ENCODE measurements at regions not wholly inside any gene's neighbourhood (a gene's known extent, or its start where the extent isn't known, plus 50 kb on each side); places are given as distances from the start of the nearest gene placed in this dataset.

GRCh38 chr16:13436641-13437412 is 483.1 kb upstream of the ERCC4 start:
- Histone ChIP-seq H3K4me3 (no peak overlapping the region), H3K27ac (no peak overlapping the region), H3K9me3 (no peaks in the 10 kb centered on the region), H3K4me1 (no peaks in the 10 kb centered on the region), H3K27me3 (ENCODE audit: low read depth) (no peaks in the 10 kb centered on the region), H3K36me3 (no peaks in the 10 kb centered on the region)
- intact Hi-C loops (cut with DNase I): no loop called here
- DNase-seq (no peak), ATAC-seq (no peak)
- TF ChIP-seq CTCF (IDR thresholded peaks at IDR 0.05): no peak

GRCh38 chr16:13437413-13437795 is 482.6 kb upstream of the ERCC4 start:
- no peaks in the 10 kb centered on the region for H3K9me3 ChIP-seq
- DNase-seq (no peak), ATAC-seq (no peak)
- no peaks in the 10 kb centered on the region for H3K27me3 ChIP-seq (ENCODE audit: low read depth)
- no peaks in the 10 kb centered on the region for H3K36me3 ChIP-seq
- no peak overlapping the region for H3K4me3 ChIP-seq
- no peak for TF ChIP-seq CTCF (IDR thresholded peaks at IDR 0.05)
- no peak overlapping the region for H3K27ac ChIP-seq
- intact Hi-C loops (cut with DNase I): no loop called here
- no peaks in the 10 kb centered on the region for H3K4me1 ChIP-seq

GRCh38 chr16:13438064-13438463 is 481.9 kb upstream of the ERCC4 start:
- Histone ChIP-seq H3K36me3 (no peaks in the 10 kb centered on the region), H3K27ac (no peak overlapping the region), H3K4me1 (no peaks in the 10 kb centered on the region), H3K4me3 (no peak overlapping the region), H3K9me3 (no peaks in the 10 kb centered on the region), H3K27me3 (ENCODE audit: low read depth) (no peaks in the 10 kb centered on the region)
- intact Hi-C loops (cut with DNase I): no loop called here
- ATAC-seq (no peak), DNase-seq (no peak)
- no peak for TF ChIP-seq CTCF (IDR thresholded peaks at IDR 0.05)

GRCh38 chr16:13439766-13440165 is 480.2 kb upstream of the ERCC4 start:
- H3K9me3 ChIP-seq: no peaks in the 10 kb centered on the region
- no peak overlapping the region for H3K27ac ChIP-seq
- no peak for DNase-seq
- H3K4me1 ChIP-seq: no peaks in the 10 kb centered on the region
- TF ChIP-seq CTCF (IDR thresholded peaks at IDR 0.05): no peak
- no peak overlapping the region for H3K4me3 ChIP-seq
- intact Hi-C loops (cut with DNase I): no loop called here
- no peaks in the 10 kb centered on the region for H3K36me3 ChIP-seq
- ATAC-seq: no peak
- H3K27me3 ChIP-seq (ENCODE audit: low read depth): no peaks in the 10 kb centered on the region

- H3K9me3 ChIP-seq: no peaks in the 10 kb centered on the region
- H3K4me3 ChIP-seq: no peak overlapping the region
- no peak for TF ChIP-seq CTCF (IDR thresholded peaks at IDR 0.05)
- no peak for DNase-seq
- no peak for ATAC-seq
- no peaks in the 10 kb centered on the region for H3K4me1 ChIP-seq
- H3K27ac ChIP-seq: no peak overlapping the region
- intact Hi-C loops (cut with DNase I): no loop called here
- H3K36me3 ChIP-seq: no peaks in the 10 kb centered on the region
- H3K27me3 ChIP-seq (ENCODE audit: low read depth): no peaks in the 10 kb centered on the region
Measured at GRCh38 chr16:13441675-13442074, 478.3 kb upstream of the ERCC4 start.
